BJ (cell line): ENCODE measurements at regions not wholly inside any gene's neighbourhood (a gene's known extent, or its start where the extent isn't known, plus 50 kb on each side); places are given as distances from the start of the nearest gene placed in this dataset.

Source experiments
- CTCF ChIA-PET: fragments of 350-600 bp; formaldehyde crosslinking; extraction: SDS; loops from one replicate; lab custom pipeline; 2021; ENCODE audit warnings: antibody characterized with exemption, inconsistent platforms; lab: Yijun Ruan, JAX
- POLR2A ChIA-PET: fragments of 300-600 bp; sonication (Branson Sonifier 250); formaldehyde crosslinking; extraction: SDS; loops from one replicate; lab custom pipeline; 2021; ENCODE audit warnings: antibody characterized with exemption; lab: Charles Lee
- DNase-seq: peaks from one replicate; pipeline ENCODE4 v3.0.0-alpha.2; 2011; ENCODE audit warnings: low read depth
- H3K27me3 ChIP-seq: 2 replicates; pipeline ENCODE4 v1.6.0; 2011; ENCODE audit warnings: low read length; ENCODE audit not compliant: control insufficient read depth, insufficient read depth
- H3K36me3 ChIP-seq: 2 replicates; pipeline ENCODE4 v1.5.1; 2011; ENCODE audit warnings: low read length; ENCODE audit not compliant: control insufficient read depth, insufficient read depth
- H3K4me3 ChIP-seq: 2 replicates; pipeline ENCODE4 v1.5.1; 2011; ENCODE audit warnings: low read depth, mild to moderate bottlenecking, control low read depth, low read length
- CTCF ChIP-seq: IDR thresholded peaks from 2 replicates; pipeline ENCODE4 v1.5.1; 2011; ENCODE audit warnings: low read depth, mild to moderate bottlenecking, control low read depth, inconsistent platforms, low read length, moderate library complexity; ENCODE audit not compliant: insufficient read depth

- CTCF ChIA-PET = no interaction called here
- Histone ChIP-seq H3K36me3 (no peaks in the 10 kb centered on the region), H3K27me3 (no peaks in the 10 kb centered on the region), H3K4me3 (no peak overlapping the region)
- POLR2A ChIA-PET = no interaction called here
- TF ChIP-seq CTCF = no peak
- DNase-seq = no peak
These were observed 161.0 kb downstream of the SEM1 start for GRCh38 chr7:96548664-96549063.

GRCh38 chr7:96547371-96547811, 162.3 kb downstream of the SEM1 start:
- no peak for TF ChIP-seq CTCF
- CTCF ChIA-PET = no interaction called here
- Histone ChIP-seq H3K4me3 (no peak overlapping the region), H3K36me3 (no peaks in the 10 kb centered on the region), H3K27me3 (no peaks in the 10 kb centered on the region)
- POLR2A ChIA-PET = no interaction called here
- DNase-seq = no peak

GRCh38 chr7:96546426-96546825, 163.2 kb downstream of the SEM1 start:
- Histone ChIP-seq H3K4me3 (no peak overlapping the region), H3K27me3 (no peaks in the 10 kb centered on the region), H3K36me3 (no peaks in the 10 kb centered on the region)
- ChIA-PET CTCF (no interaction called here), POLR2A (no interaction called here)
- no peak for DNase-seq
- TF ChIP-seq CTCF = no peak

GRCh38 chr7:96539471-96539870, 170.2 kb downstream of the SEM1 start:
- POLR2A ChIA-PET = no interaction called here
- Histone ChIP-seq H3K27me3 (no peaks in the 10 kb centered on the region), H3K4me3 (no peak overlapping the region), H3K36me3 (no peaks in the 10 kb centered on the region)
- DNase-seq = no peak
- TF ChIP-seq CTCF = no peak
- CTCF ChIA-PET = interaction anchor here (1.2 kb wide), 1 partner anchor 57 kb away, joined by 3 read pairs; no protein-coding TSS in a partner anchor

GRCh38 chr7:96538632-96539031, 171.0 kb downstream of the SEM1 start:
- H3K36me3 ChIP-seq = no peaks in the 10 kb centered on the region
- H3K4me3 ChIP-seq = no peak overlapping the region
- TF ChIP-seq CTCF = no peak
- CTCF ChIA-PET = interaction anchor here (1.2 kb wide), 1 partner anchor 56 kb away, joined by 3 read pairs; no protein-coding TSS in a partner anchor
- DNase-seq = no peak
- POLR2A ChIA-PET = no interaction called here
- H3K27me3 ChIP-seq = no peaks in the 10 kb centered on the region
